Cardiac fibroblast (primary cell): ENCODE measurements at regions not wholly inside any gene's neighbourhood (a gene's known extent, or its start where the extent isn't known, plus 50 kb on each side); places are given as distances from the start of the nearest gene placed in this dataset.

Experiments
- DNase-seq, 2 donors: peaks; one replicate each; pipeline versions ENCODE4 v3.0.0 to v3.0.0-alpha.2; 2010; ENCODE audit warnings: low read depth in 2 of 2
- H3K4me3 ChIP-seq, 2 donors: replicated peaks in 1 of 2; 1 replicate in 1 of 2; 2 replicates in 1 of 2; pipeline ENCODE4 v1.5.1; 2011; ENCODE audit warnings: low read depth in 2 of 2, low read length in 2 of 2, mild to moderate bottlenecking in 2 of 2, moderate library complexity in 1 of 2
- TF ChIP-seq, protein P1 (sequence below): IDR thresholded peaks from one replicate; pipeline ENCODE4 v1.5.1; 2011; ENCODE audit warnings: low read depth, mild to moderate bottlenecking, low read length, inconsistent platforms

DNA sequence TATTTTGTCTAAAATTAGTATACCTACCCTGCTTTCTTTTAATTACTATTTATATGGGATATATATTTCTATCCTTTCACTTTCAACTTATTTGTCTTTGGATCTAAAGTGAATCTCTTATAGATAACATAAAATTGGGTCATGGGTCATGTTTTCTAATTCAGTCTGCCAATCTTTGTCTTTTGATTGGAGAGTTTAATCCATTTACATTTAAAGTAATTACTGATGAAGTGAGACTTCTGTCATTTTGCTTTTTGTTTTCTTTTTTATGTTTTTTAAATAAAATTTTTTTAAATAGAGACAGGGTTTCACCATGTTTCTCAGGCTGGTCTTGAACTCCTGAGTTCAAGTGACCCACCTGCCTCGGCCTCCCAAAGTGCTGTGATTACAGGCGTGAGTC is 50.5 kb upstream of the PRDM1 start:
- no peak overlapping the region for H3K4me3 ChIP-seq
- no peak for DNase-seq
- TF ChIP-seq, protein P1, sequence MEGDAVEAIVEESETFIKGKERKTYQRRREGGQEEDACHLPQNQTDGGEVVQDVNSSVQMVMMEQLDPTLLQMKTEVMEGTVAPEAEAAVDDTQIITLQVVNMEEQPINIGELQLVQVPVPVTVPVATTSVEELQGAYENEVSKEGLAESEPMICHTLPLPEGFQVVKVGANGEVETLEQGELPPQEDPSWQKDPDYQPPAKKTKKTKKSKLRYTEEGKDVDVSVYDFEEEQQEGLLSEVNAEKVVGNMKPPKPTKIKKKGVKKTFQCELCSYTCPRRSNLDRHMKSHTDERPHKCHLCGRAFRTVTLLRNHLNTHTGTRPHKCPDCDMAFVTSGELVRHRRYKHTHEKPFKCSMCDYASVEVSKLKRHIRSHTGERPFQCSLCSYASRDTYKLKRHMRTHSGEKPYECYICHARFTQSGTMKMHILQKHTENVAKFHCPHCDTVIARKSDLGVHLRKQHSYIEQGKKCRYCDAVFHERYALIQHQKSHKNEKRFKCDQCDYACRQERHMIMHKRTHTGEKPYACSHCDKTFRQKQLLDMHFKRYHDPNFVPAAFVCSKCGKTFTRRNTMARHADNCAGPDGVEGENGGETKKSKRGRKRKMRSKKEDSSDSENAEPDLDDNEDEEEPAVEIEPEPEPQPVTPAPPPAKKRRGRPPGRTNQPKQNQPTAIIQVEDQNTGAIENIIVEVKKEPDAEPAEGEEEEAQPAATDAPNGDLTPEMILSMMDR = no peak

DNA sequence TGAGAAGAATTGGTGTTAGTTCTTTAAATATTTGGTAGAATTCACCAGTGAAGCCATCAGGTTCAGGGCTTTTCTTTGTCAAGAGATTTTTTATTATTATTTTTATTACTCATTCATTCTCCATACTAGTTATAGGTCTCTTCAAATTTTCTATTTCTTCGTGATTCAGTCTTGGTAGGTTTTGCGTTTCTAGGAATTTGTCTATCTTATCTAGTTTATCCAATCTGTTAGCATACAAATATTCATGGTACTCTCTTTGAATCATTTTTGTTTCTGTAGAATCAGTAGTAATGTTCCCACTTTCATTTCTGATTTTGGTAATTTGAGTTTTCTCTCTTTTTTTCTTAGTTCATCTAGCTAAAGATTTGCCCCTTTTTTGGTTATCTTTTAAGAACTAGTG is 52.3 kb upstream of the PRDM1 start:
- no peak for DNase-seq
- TF ChIP-seq, protein P1 = no peak
- no peak overlapping the region for H3K4me3 ChIP-seq

DNA sequence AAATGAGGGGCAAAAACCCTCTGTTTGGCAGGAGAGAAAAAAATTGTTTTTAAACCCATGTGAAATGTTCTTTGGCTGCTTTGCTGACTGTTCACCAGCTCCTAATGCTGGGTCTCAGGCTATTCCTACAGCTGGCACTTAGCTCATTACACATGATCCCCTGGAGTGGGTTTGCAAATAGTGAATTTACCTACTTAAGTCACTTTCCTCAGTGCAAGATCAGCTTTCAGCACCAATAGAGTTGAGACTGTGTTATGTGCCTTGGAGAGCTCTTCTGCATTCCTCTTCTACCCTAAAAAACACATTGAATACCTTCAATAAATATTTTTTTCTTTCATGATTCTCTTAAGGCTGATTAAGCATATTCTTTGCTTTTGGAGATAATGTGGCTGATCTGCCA is 58.4 kb upstream of the PRDM1 start:
- DNase-seq = no peak
- H3K4me3 ChIP-seq = no peak overlapping the region
- TF ChIP-seq, protein P1 = no peak

DNA sequence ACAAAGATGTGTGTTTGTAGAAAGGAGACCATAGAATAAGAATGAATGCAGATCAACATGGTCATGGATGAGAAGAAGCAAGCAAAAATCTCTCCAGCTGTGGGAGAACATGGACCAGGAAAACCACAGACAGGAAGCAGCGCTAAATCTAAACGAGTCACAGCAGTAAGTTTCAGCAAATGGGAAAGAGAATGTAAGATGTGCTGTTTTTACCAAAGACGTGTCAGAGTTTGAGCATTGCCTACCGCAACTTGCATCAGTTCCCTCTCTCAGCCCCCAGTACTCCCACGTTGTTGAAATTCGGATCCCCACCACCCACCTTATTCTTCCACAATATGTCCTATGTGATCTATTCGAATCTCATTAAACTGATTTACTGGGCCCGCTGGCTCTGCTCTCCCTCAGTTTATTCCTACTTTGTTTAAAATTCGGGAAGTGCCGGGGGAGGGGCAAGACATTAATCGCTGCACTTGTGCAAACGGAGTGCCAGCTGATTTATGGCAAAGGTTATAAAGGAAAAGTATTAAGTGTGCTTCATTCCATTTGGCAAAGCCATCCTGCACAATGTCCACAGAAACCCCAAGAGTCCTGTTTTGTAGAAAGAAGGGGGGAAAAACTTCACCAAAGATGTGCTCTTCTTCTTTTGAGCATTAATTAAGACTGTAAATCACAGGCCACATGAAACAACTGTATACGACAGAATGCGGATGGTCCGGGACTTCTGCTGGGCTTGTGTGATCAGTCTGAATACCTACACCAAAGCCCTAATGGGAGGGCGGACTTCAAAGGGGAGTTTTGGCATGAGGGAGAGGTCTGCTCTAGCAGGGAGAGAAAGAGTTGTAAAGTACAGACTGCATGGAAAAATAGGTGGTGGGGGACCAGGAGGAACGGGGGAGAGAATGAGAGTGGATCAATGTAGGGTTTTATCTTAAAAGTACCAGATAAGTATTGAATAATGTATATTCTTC is 59.1 kb upstream of the PRDM1 start:
- TF ChIP-seq, protein P1 = no peak
- peak in 1 of 2 donors; percentile 29 for DNase-seq
- no peak overlapping the region for H3K4me3 ChIP-seq

DNA sequence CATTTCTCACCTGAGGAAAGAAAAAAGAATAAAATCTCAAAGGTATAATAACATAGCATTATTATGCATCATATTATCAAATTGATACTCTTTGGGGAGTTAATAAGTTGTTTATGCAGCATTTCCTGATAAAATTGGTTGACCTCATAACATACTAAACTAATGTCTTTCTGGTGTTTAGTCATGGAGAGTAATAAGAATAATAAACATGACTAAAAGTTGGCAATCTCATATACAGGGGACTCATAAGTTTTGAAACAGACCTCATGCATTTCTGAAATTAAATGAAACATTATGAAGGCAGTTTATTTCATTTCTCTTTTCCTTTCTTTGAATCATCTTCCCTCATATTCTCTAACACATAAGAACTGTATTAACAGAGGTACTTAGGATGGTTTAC is 60.5 kb upstream of the PRDM1 start:
- H3K4me3 ChIP-seq = no peak overlapping the region
- TF ChIP-seq, protein P1 = no peak
- peak in 1 of 2 donors; percentile 45 for DNase-seq

DNA sequence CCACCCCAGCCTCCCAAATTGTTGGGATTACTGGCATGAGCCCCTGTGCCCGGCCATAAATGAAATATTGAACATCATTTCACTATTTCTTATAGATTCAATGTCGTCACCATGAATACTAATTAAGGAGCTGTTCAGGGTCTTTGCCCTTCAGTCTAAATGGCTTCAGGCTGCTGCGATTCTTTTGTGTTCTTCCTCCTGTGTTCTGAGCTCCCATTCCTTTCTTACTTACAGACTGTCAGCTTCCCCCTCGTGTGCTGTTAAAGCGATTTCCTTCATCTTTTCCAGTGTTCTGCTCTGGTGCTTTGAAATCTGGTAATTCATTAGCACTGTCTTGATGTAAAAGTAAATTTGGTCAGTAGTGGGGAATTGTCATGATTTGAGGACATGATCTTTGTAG is 63.3 kb upstream of the PRDM1 start:
- TF ChIP-seq, protein P1 = no peak
- DNase-seq = no peak
- H3K4me3 ChIP-seq = no peak overlapping the region
